NT2/D1 (cell line): ENCODE measurements at regions not wholly inside any gene's neighbourhood (a gene's known extent, or its start where the extent isn't known, plus 50 kb on each side); places are given as distances from the start of the nearest gene placed in this dataset.
A peak's percentile ranks its signal among the peaks of the same experiment; 100 is the strongest.

Experiments
- DNase-seq: peaks from one replicate; pipeline ENCODE4 v3.0.0-alpha.2; 2011; ENCODE audit warnings: low read depth, low spot score
- H3K27me3 ChIP-seq: 2 replicates; pipeline ENCODE4 v1.6.0; 2011; ENCODE audit warnings: mild to moderate bottlenecking; ENCODE audit not compliant: insufficient read length, insufficient read depth
- H3K36me3 ChIP-seq: 2 replicates; pipeline ENCODE4 v1.6.1; 2011; ENCODE audit warnings: mild to moderate bottlenecking, low read length, mixed read lengths; ENCODE audit not compliant: insufficient read depth, insufficient read length
- H3K4me1 ChIP-seq: 2 replicates; pipeline ENCODE4 v1.5.1; 2011; ENCODE audit not compliant: insufficient read depth, insufficient read length
- H3K4me3 ChIP-seq: 2 replicates; pipeline ENCODE4 v1.5.1; 2011; ENCODE audit warnings: low read depth; ENCODE audit not compliant: insufficient read length
- H3K9ac ChIP-seq: 2 replicates; pipeline ENCODE4 v1.6.0; 2011; ENCODE audit warnings: low read depth; ENCODE audit not compliant: insufficient read length
- H3K9me3 ChIP-seq: 2 replicates; pipeline ENCODE4 v1.5.1; 2011; ENCODE audit warnings: mild to moderate bottlenecking, low read length; ENCODE audit not compliant: insufficient read depth
- SUZ12 ChIP-seq: IDR thresholded peaks from 2 replicates; pipeline ENCODE4 v1.6.1; 2011; ENCODE audit not compliant: insufficient read length, insufficient read depth; ENCODE audit errors: extremely low read depth
- YY1 ChIP-seq: IDR thresholded peaks from 2 replicates; pipeline ENCODE4 v1.6.1; 2011; ENCODE audit not compliant: insufficient read length, insufficient read depth
- ZNF274 ChIP-seq: IDR thresholded peaks from 2 replicates; pipeline ENCODE4 v1.6.1; 2011; ENCODE audit warnings: mild to moderate bottlenecking, low read depth, low read length

DNA sequence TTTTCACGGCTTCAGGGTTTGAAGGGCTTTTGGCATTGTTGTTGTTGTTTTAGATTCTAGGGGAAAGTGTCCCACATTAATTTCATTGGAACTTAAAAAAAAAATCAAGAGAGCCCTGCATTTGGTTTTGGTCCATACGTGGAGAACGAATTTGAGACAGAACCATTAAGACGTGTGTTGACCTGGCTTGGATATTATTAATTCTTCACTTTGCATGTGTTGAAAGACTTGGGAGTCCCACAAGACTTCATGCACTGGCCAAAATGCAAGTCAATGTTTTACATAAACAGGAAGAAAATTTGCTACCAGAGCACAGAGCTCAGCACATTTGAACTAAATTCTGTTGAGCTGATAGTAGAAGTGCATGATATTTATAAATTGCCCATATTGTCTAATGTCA lies 761.2 kb upstream of the ACVR2A start:
- no peak for DNase-seq
- Histone ChIP-seq H3K9ac (no peak overlapping the region), H3K4me3 (no peak overlapping the region), H3K4me1 (no peaks in the 10 kb centered on the region), H3K9me3 (no peaks in the 10 kb centered on the region), H3K27me3 (no peaks in the 10 kb centered on the region), H3K36me3 (no peaks in the 10 kb centered on the region)
- no peak for TF ChIP-seq YY1
- TF ChIP-seq SUZ12 = no peak
- no peak for TF ChIP-seq ZNF274

GRCh38 chr2:147082850-147083522 lies 761.8 kb upstream of the ACVR2A start:
- no peak overlapping the region for H3K4me3 ChIP-seq
- no peaks in the 10 kb centered on the region for H3K36me3 ChIP-seq
- TF ChIP-seq YY1 (no peak), ZNF274 (no peak), SUZ12 (no peak)
- no peak overlapping the region for H3K9ac ChIP-seq
- H3K27me3 ChIP-seq = no peaks in the 10 kb centered on the region
- H3K9me3 ChIP-seq = no peaks in the 10 kb centered on the region
- DNase-seq = peak; percentile 90
- H3K4me1 ChIP-seq = no peaks in the 10 kb centered on the region

- no peak for DNase-seq
- Histone ChIP-seq H3K4me1 (no peaks in the 10 kb centered on the region), H3K9ac (no peak overlapping the region), H3K27me3 (no peaks in the 10 kb centered on the region), H3K9me3 (no peaks in the 10 kb centered on the region), H3K36me3 (no peaks in the 10 kb centered on the region), H3K4me3 (no peak overlapping the region)
- no peak for TF ChIP-seq ZNF274
- no peak for TF ChIP-seq YY1
- TF ChIP-seq SUZ12 = no peak
Measured at GRCh38 chr2:147081831-147082230, 763.0 kb upstream of the ACVR2A start.

GRCh38 chr2:147076634-147077033 lies 768.2 kb upstream of the ACVR2A start:
- no peak for DNase-seq

DNA sequence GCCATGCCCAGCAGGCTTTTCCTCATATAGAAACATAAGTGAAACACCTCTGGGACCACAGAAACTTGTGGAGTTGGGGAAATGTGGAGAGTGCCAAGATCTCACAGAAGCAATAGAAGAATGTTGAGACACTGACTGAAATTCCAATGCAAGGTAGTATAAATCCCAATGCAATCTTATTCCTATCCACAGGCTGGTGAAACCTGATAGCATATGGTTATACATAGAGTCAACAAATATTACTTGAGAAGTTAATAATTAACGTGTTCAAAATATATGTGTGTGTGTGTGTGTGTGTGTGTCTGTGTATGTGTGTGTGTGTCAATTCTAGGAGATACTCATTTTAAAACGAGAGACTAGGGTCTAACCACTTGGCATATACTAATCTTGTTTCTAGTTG lies 776.8 kb upstream of the ACVR2A start:
- Histone ChIP-seq H3K36me3 (no peaks in the 10 kb centered on the region), H3K27me3 (no peaks in the 10 kb centered on the region), H3K9me3 (no peaks in the 10 kb centered on the region; the same call in 1 of the 2 replicates), H3K4me1 (no peaks in the 10 kb centered on the region), H3K9ac (no peak overlapping the region), H3K4me3 (no peak overlapping the region)
- no peak for DNase-seq
- no peak for TF ChIP-seq ZNF274
- no peak for TF ChIP-seq SUZ12
- TF ChIP-seq YY1 = no peak

More at GRCh38 chr2:147076634-147077033, 768.2 kb upstream of the ACVR2A start:
- TF ChIP-seq ZNF274 = no peak
- no peak for TF ChIP-seq SUZ12
- no peak for TF ChIP-seq YY1
- no peak overlapping the region for H3K9ac ChIP-seq
- H3K36me3 ChIP-seq = no peaks in the 10 kb centered on the region
- H3K9me3 ChIP-seq = no peaks in the 10 kb centered on the region
- no peak overlapping the region for H3K4me3 ChIP-seq
- H3K4me1 ChIP-seq = no peaks in the 10 kb centered on the region
- no peaks in the 10 kb centered on the region for H3K27me3 ChIP-seq

GRCh38 chr2:147067136-147067535 lies 777.7 kb upstream of the ACVR2A start:
- H3K9ac ChIP-seq = no peak overlapping the region
- no peaks in the 10 kb centered on the region for H3K27me3 ChIP-seq
- H3K36me3 ChIP-seq = no peaks in the 10 kb centered on the region
- no peak for TF ChIP-seq SUZ12
- no peaks in the 10 kb centered on the region for H3K4me1 ChIP-seq
- DNase-seq = no peak
- no peak overlapping the region for H3K4me3 ChIP-seq
- no peaks in the 10 kb centered on the region; the same call in 1 of the 2 replicates for H3K9me3 ChIP-seq

DNA sequence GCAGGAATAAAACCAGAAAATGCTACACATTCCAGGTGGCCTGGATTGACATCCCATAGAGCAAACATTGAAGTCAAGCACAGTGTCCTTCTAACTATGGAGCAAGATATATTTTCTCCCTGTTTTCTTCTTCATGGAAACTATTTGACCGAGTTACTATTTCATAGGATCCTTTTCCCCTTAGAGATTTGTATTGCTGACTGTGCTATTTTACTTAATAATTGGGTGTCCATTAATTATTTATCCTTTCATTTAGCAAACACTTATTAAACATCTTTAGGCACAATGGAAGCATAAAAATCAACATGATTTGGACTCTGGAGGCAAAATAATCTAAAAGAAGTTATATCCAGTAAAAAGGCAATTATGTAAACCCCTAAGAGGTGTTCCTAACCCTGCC lies 782.8 kb upstream of the ACVR2A start:
- DNase-seq = no peak
- no peaks in the 10 kb centered on the region for H3K4me1 ChIP-seq

More for the DNA sequence above, 782.8 kb upstream of the ACVR2A start:
- Histone ChIP-seq H3K27me3 (no peaks in the 10 kb centered on the region), H3K9ac (no peak overlapping the region), H3K4me3 (no peak overlapping the region), H3K9me3 (no peaks in the 10 kb centered on the region; the same call in 1 of the 2 replicates), H3K36me3 (no peaks in the 10 kb centered on the region)
- TF ChIP-seq ZNF274 (no peak), SUZ12 (no peak)
